GM19463 (cell line): ENCODE measurements at regions not wholly inside any gene's neighbourhood (a gene's known extent, or its start where the extent isn't known, plus 50 kb on each side); places are given as distances from the start of the nearest gene placed in this dataset.

Experiments
- ATAC-seq: cut with Tn5 transposase; IDR thresholded peaks from one replicate; pipeline ENCODE4 v1.9.1; 2021; ENCODE audit warnings: mild to moderate bottlenecking, moderate library complexity; ENCODE audit not compliant: unreplicated experiment

DNA sequence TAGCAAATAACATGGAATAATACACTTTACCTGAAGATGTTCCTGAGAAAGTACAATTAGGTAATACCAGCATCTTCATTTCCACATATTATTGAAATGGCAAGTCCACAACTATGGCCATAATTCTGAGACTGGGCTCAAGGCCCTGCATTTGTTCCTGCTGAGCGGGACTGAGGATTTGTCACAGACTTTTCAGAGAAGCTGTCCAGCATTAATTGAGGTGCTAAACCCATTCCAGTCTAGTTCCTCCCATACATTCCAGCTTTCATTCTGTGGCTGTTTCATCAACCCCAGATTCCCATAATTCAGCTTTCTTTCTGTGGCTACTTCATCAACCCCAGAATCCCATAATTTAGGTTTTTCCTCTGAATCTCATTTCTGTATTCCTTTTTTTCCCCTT lies 293.4 kb upstream of the GBE1 start:
- ATAC-seq: no peak

DNA sequence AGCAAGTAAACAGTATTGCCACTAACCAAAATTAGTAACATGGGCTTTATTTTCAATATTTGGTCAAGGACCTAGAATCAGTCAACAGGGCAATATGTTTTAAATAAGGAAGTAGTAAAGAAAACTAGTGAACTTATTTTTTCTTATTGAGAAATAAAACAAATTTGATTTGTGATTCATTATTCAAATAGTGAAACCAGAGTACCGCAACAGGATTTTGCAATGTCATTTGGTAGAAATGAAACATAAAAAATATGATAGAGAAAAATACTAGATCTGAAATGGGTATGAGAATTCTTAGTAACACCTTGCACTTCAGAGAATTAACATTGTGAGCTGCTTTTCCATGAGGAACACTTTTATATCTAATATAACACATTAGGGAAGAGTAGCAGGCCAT lies 291.8 kb upstream of the GBE1 start:
- no peak for ATAC-seq

DNA sequence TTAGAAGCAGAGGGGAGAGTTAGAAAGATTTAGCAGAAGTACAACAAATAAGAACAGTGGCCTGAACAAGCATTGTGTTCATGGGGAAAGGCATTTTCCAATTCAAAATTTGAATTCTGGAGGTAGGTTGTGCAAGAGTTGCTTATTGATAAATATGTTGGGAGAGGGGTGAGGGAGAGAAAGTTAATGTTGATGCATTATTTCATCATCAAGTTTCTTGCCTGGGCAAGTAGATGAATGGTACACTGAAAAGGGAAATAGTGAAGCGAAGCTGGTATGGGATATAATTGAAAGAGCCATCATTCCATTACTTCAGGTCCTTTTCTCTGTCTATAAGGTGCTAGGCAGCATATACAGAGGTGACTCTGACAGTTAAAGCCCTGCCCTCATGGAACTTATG lies 288.9 kb upstream of the GBE1 start:
- ATAC-seq: no peak

DNA sequence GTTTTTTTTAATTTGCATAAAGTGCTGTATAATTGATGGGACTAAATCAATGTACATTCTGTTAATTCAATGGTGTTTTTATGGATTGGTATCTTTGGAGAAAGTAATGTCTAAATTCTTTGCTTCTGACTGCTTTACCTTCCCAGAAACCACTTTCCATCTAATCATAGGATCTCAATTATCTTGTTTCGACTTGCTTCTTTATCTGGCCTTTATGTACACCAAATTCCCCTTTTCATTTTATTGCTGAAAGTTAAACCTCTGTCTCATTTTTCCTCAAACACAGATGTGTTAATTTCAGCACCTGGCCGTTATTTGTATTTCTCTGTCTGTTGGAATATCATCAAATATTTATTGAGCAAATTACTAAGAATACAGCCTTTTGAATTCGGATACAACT lies 287.3 kb upstream of the GBE1 start:
- ATAC-seq: no peak

DNA sequence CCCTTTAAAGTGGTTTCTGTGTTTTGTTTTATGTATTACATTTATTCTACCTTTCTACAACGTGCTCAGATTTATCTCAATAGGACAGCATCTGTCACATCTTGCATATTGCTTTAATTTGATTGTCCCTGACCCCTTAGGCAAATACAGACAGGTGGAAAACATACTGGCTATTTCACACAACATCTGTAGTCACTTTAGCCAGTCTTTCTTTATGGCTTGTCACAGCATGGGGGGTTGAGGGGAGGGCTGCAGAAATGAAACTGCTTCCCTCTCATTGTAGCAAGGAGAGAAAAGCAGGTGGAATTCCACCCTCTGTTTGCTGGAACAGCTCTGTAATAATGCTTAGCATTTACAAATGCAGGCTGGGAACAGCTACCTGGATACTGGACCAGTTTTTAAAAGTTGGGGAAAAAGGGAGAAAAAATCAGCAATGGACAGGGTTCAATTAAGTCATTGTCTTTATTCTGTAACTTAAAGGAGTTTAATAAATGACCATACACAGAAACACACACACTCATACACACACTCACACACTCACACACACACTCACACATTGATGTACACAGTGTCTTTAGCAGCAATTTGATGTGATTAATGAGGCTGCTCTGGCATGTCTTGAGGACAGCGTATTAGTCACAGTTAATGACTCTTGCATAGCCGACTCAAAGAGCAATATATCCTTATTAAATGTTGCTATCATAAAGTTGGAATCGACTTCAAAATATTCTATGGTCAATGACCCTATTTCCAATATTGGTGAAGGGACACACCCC lies 283.7 kb upstream of the GBE1 start:
- no peak for ATAC-seq

DNA sequence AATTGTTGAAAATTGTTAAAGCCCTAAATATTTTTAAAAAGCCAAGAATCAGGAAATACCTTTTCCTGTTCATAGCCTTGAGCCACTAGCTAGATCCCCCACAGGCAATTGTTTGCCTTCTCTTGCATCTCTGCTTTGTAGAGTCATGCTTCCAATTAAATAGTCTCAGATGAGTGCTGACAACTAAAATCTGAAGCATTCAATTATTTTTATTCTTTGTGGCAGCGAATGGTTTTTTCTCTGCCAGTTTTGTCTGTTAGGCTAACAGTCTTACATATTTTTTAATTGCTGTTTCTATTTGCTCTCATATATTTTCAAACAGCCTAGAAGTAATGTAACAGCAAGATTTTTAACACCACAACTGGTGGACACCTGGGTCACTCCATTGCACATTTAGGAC lies 277.1 kb upstream of the GBE1 start:
- ATAC-seq: no peak

DNA sequence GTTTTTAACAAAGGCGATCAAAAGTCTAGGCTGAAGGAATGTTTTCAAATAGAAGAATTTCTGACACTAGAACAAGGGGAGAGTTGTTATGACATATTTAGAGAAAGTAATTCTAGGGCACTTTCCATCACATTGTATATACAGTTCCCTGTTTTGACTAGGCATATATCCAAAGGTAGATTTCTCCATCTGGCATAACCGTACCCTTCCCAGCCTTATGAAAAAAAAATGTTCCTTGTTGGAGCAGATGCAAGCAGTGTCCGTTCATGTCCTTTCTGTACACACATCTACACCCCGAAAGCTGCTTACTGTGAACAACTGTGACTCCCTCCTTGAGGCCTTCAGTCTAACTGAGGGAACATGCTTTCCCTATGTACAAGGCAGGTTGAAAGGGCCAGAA lies 271.7 kb upstream of the GBE1 start:
- no peak for ATAC-seq

DNA sequence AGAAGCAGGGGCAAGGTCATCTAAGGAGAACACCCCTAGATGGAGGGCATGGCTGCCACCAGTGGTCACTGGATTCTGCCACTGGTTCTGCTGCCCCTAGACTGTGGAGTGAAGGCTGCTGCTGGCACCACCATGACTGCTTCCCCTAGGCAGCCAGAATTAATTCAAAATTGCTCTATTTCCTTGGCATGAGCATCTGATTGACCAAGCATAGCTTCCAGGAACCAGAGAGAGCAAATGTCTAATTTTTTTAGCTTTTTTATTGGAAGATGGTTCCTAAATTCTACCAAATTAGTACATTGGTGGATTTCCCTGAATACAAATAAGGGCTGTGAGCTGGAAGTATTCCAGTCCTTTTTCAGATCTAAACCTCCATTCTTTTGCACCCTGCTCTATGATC lies 270.2 kb upstream of the GBE1 start:
- ATAC-seq: no peak

DNA sequence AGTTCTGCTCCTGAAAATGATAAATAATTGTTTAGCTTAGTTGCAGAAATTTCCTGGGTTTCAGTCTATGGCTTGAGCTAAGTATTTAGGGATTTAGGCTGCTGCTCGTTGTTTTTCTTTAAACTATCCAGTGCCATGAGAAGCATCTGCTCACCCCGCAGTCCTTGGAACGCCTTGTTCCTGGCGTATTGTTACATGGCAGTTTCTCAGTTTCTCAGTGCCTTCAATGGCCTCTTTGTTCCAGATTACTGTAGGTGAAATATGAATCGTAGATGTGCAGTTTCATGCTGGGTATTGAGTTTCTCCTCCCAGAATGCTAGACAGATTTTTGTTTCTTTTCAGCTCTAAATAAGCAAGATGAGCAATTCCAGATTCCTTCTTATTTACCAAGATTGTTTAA lies 269.5 kb upstream of the GBE1 start:
- no peak for ATAC-seq

DNA sequence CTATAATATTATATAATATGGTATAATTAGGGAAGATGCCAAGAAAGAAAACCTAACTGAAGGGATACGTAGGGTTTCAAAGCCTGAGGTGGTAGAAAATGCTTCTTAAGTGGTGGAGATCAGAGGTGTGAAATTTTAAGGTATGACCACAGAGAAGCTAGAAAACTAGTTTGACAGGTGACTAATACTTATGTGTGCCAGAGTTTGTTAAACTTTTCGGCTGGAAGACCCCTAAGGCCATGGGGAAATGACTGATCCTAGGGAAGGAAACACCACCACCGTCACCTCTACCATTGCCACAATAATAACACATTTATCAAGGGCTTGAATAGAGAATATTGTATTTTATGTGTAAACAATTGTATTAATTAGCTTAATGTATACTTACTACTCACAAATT lies 261.4 kb upstream of the GBE1 start:
- no peak for ATAC-seq

DNA sequence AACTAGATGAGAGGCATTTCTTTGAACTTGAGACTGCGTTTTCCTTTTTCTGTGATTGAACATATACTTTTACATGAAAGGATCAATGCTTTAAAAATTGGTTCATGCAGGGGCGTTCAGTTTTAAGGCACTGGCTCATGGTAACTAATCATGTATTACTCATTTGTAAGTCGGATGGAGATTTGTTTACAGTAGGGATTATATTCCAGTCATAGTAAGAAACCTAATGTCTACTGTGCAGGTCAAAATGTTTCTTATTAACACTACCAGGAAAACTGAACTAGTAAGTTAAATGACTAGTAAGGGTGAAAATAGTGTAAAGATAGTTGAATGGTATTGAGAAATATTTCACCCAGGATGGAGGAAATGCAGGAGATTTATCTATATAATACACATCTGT lies 258.8 kb upstream of the GBE1 start:
- ATAC-seq: no peak

DNA sequence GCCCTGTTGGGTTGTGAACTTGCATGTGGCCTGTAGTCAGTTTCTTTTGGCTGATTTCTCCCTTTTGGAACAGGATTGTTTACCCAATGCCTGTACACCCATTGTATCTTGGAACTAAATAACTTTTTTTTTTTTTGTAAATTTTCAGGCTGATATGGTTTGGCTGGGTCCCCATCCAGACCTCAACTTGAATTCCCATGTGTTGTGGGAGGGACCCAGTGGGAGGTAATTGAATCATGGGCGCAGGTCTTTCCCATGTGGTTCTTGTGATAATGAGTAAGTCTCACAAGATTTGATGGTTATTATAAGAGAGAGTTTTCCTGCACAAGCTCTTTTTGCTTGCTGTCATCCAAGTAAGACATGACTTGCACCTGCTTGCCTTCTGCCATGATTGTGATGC lies 253.8 kb upstream of the GBE1 start:
- ATAC-seq: no peak

DNA sequence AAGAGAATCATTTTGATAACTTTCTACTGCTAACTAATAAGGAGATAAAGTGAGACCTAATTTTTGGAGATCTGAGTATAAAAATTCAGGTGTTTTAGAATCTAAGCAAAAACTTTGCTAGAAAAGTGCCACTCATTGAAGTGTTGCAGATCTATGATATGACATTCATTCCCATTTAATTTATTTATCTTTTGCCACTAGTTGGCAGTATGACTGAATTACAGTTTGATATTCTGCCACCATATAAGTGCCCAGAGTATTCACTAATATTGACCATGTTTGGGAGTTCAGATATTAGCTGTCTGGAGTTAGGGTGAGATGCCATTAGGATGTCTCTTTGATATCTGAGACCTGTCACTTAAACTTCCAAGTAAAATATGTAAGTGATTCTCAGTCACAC lies 251.3 kb upstream of the GBE1 start:
- no peak for ATAC-seq

DNA sequence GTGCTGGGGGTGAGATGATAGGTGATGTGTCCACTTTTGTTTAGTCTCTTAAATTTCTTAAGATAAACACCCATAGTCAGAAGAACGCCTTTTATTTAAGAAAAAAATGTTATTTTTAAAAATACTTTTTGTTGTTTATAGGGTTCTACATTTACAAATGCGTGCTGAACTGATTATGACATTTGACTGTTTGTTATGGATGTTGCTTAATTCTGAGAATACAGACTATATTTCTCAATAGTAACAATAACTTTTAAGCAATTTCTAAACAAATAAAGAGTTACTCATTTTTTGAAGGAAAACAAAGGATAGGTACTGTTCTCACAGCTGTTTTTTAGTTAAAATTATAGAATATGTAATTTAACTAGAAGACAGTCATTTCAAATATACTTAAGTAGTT lies 249.9 kb upstream of the GBE1 start:
- no peak for ATAC-seq

DNA sequence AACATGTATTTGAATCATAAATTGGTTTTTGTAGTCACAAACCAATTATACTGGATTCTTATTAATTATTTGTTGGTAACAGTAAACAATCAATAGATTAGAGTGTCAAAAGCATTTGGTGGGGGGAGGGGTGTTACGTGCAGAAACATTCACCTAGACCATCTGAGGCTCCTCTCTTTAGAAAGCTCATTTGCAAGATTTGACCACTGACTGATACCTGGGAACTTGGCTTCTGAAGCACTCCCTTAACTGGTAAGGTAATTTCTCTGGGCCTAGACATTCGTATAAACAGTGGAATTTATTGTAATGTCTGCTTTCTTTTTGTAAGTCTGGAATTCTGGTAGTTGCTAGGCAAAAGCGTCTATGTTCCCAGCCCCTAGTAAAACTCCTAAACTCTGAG lies 243.8 kb upstream of the GBE1 start:
- no peak for ATAC-seq

DNA sequence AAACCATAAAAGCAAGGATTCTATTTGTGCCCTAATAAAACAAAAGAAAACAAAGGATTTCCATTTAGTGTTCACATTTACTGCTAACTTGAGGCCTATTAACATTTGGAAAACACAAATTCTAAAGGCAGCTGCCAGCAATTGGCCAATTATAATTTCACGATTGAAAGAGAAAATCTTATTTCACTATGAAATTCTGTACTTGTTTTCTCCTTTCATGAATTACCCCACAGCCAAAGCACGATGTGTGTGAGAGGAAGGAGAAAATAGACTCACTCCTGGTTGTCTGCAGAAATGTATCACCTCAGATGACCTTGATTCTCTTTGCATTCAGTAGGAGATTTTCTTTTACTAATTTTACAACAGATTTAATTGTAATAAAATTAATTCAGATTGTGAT lies 242.8 kb upstream of the GBE1 start:
- no peak for ATAC-seq

DNA sequence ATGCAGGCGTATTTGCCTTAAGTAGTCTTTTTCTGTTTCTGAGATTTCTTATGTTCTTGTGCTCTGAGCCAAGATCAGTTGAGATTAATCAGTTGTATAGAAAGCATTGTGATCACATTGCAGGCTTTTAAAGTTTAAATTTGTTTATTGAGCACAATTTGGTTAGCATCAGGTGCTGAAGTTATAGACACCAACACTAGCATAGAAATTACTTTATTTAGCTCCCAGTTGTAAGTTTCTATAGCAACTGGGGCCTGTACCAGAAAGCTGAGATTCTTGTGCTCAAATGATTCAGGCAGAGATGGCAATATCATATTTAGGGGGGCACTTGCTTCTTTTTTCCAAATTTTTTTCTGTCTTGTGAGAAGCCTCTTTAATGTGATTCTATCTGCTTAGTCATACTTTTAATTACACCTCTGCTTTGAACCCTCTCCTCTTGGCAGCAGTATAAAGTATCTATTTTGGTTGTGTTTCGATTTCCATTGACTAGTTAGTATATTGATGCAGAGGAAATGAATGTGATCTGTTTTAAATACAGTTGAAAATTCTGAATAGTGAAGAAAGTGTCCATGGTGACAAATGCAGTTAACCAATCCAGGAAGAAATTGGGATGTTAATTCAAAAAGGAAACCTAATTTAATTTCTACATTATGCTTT lies 241.7 kb upstream of the GBE1 start:
- no peak for ATAC-seq

DNA sequence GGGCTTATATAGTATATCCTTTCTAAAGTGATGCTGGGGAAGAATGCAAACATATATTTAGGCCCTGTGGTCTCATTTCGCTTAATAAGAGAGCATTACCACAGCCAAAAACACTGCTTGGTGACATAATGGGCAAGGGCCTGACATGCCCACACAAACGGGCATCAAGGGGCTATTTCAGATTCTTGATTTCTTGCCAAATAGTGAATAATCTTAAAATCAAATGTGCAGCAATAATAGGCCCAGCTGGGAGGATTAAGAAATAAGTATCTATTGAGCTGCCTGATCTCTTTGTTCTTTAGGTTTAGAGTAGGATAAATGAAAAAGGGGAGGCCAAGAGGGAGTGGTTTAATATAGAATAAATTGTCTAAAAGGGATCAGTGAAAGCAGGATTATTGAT lies 241.0 kb upstream of the GBE1 start:
- ATAC-seq: no peak

DNA sequence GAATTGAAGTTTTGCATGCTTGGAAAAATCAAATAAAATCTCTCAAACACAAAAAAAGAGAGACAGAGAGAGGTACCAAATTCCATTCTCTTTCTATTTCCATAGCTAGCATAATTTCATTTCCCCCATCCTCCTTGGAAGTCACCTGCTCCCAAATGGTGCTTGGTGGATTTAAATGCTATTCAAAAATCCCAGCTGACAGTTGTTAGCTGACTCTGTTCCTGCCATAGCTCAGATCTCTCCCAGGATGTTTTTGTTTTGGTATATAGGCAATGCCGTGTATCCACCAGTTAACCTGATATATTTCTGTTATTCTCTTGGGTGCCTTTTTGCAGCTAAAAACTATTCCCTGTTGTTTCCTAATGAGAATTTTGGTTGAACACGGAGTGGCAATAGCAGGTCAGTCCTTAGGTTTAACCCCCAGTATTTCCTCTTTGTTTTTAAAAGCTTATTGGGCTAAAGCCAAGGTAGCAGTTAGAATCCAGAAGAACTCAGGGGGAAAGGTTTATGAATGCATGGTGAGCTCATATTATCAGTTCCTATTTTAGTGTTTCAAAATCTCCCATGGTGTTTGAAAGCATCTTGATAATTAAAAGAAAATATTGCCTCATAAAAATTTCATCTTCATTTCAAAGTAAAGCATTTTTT lies 240.0 kb upstream of the GBE1 start:
- ATAC-seq: no peak

DNA sequence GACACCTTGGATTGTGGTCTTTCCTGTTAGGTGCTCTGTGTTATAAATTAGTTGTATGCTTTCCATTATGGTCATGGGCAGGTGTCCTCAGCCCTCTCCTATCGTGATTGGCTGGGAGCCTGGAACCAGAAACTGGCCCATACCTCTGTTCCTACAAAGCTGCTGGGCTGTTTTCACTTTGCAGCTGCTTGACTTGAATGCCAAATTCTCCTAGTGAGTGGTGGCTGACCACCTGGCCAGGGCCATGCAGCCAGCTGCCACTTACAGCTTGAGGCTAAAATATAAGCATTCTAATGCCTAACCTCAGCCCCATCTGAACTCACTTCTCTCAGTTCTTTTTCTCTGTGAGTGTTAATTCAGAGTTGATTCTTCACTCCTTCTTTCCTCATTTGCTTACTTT lies 239.3 kb upstream of the GBE1 start:
- no peak for ATAC-seq

DNA sequence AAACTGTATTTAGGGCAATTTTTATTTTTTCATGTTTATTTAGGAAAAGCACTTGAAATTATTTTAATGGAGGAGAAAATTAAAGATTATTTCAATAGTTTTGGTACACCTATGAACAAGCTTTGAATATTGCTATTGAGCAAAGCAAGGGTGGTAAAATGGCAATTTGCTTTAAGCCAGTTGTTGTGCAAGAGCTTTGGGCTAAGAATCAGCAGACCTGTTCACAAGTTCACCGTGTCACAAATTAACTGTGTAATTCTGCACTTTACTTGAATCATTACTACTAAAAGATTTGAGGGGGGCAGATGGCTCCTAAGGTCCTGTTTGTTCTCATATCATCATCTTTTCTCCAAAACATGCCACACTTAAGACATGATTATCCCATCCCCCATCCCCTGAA lies 238.9 kb upstream of the GBE1 start:
- ATAC-seq: no peak

DNA sequence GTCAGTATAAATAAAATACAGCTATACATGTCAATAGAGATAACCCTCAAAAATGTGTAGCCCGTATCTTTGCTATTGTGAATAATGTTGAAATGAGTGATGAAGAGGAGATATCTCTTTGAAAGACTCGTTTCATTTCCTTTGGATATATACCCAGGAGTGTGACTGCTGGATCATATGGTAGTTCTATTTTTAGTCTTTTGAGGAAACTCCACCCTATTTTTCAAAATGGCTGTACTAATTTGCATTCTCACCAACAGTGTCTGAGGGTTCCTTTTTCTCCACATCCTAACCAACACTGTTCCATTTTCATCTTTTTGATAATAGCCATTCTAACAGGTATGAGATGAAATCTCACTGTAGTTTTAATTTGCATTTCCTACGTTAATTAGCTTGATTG lies 237.5 kb upstream of the GBE1 start:
- ATAC-seq: no peak
